Gastrocnemius medialis (tissue), 4 donors: ENCODE measurements at regions not wholly inside any gene's neighbourhood (a gene's known extent, or its start where the extent isn't known, plus 50 kb on each side); places are given as distances from the start of the nearest gene placed in this dataset.

Experiments
- ATAC-seq, 2 donors: fragments of 150-250 bp; one replicate each; pipeline ENCODE4 v1.9.1; 2016
- DNase-seq, 2 donors: peaks; one replicate each; pipeline ENCODE4 v3.0.0-alpha.2; 2019
- H3K27ac ChIP-seq, 4 donors: fragments of 200-600 bp; sonication (generic); 1 replicate in 1 of 4; 2 replicates in 3 of 4; pipeline ENCODE4 v1.5.1; 2016 to 2018; ENCODE audit warnings: mild to moderate bottlenecking in 2 of 4, moderate library complexity in 1 of 4
- H3K27me3 ChIP-seq, 3 donors: fragments of 200-600 bp; sonication (generic) in 2 of 3; 1 replicate in 1 of 3; 2 replicates in 2 of 3; pipeline versions ENCODE4 v1.5.1 to v1.6.0; 2016 to 2019; ENCODE audit warnings: mild to moderate bottlenecking in 1 of 3, moderate library complexity in 1 of 3
- H3K36me3 ChIP-seq, 2 donors: fragments of 200-600 bp; sonication (generic) in 1 of 2; one replicate each; pipeline ENCODE4 v1.5.1; 2017 to 2018
- H3K4me1 ChIP-seq, 2 donors: fragments of 200-600 bp; sonication (generic) in 1 of 2; one replicate each; pipeline ENCODE4 v1.5.1; 2016 to 2017; ENCODE audit warnings: mild to moderate bottlenecking in 2 of 2
- H3K4me3 ChIP-seq, 4 donors: fragments of 200-600 bp; sonication (generic) in 3 of 4; 1 replicate in 1 of 4; 2 replicates in 3 of 4; pipeline ENCODE4 v1.5.1; 2016 to 2019; ENCODE audit warnings: mild to moderate bottlenecking in 2 of 4
- H3K9me3 ChIP-seq, 3 donors: fragments of 200-600 bp; sonication (generic) in 2 of 3; 1 replicate in 1 of 3; 2 replicates in 2 of 3; pipeline ENCODE4 v1.5.1; 2016 to 2019
- POLR2A ChIP-seq, 2 donors: fragments of 450-650 bp; IDR thresholded peaks; one replicate each; pipeline ENCODE4 v1.6.1; 2017; ENCODE audit warnings: antibody characterized with exemption in 2 of 2, mild to moderate bottlenecking in 2 of 2, moderate library complexity in 2 of 2
- in situ Hi-C, 4 donors: fragments of 200-750 bp; cut with MboI; loops; one replicate each; pipeline versions ENCODE4 v1.15.0 to v1.8.0; 2017; ENCODE audit warnings: low sequenced_read_pairs in 4 of 4
- intact Hi-C: fragments of 100-400 bp; cut with DNase I; formaldehyde crosslinking; loops from one replicate; pipeline ENCODE4 v1.15.1; 2023; ENCODE audit warnings: low total_unique reads
- TF ChIP-seq, protein P1 (sequence below), 5 experiments: fragments of 450-650 bp in 3 of 5; fragments of 200-600 bp in 2 of 5; sonication (generic) in 2 of 5; IDR thresholded peaks in 4 of 5; conservative IDR thresholded peaks in 1 of 5; 1 replicate in 4 of 5; 2 replicates in 1 of 5; pipeline ENCODE4 v1.5.1; 2016 to 2019; ENCODE audit warnings: antibody characterized with exemption in 5 of 5, mild to moderate bottlenecking in 3 of 5, moderate library complexity in 3 of 5

DNA sequence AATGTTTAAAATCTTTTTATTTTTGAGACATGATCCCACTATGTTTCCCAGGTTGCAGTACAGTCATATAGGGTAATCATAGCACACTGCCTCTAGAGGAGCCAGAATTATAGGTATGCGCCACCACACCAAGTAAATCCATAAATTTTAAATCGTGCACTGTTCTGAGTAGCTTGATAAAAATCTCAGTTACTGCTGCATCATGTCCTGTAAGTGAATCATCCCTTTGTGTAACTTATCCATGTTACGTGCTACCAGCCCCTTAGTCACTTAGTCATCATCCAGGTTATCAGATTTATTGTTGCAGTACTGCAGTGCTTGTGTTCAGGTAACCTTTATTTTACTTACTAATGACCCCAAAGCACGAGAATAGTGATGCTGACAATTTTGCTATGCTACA is 1770.9 kb downstream of the BRINP3 start:
- ATAC-seq (no peak), DNase-seq (no peak)
- no peaks in the 10 kb centered on the region for H3K4me1 ChIP-seq
- TF ChIP-seq, protein P1, sequence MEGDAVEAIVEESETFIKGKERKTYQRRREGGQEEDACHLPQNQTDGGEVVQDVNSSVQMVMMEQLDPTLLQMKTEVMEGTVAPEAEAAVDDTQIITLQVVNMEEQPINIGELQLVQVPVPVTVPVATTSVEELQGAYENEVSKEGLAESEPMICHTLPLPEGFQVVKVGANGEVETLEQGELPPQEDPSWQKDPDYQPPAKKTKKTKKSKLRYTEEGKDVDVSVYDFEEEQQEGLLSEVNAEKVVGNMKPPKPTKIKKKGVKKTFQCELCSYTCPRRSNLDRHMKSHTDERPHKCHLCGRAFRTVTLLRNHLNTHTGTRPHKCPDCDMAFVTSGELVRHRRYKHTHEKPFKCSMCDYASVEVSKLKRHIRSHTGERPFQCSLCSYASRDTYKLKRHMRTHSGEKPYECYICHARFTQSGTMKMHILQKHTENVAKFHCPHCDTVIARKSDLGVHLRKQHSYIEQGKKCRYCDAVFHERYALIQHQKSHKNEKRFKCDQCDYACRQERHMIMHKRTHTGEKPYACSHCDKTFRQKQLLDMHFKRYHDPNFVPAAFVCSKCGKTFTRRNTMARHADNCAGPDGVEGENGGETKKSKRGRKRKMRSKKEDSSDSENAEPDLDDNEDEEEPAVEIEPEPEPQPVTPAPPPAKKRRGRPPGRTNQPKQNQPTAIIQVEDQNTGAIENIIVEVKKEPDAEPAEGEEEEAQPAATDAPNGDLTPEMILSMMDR (IDR thresholded peaks at IDR 0.05 in 4 of 5, conservative IDR thresholded peaks at IDR 0.05 in 1 of 5), result no peak
- TF ChIP-seq POLR2A (IDR thresholded peaks at IDR 0.05), result no peak
- H3K27me3 ChIP-seq, result no peaks in the 10 kb centered on the region
- H3K27ac ChIP-seq, result no peak overlapping the region
- intact Hi-C loops, result no loop called here
- H3K9me3 ChIP-seq, result no peaks in the 10 kb centered on the region
- in situ Hi-C loops, result no loop called here
- no peak overlapping the region for H3K4me3 ChIP-seq
- H3K36me3 ChIP-seq, result no peaks in the 10 kb centered on the region

DNA sequence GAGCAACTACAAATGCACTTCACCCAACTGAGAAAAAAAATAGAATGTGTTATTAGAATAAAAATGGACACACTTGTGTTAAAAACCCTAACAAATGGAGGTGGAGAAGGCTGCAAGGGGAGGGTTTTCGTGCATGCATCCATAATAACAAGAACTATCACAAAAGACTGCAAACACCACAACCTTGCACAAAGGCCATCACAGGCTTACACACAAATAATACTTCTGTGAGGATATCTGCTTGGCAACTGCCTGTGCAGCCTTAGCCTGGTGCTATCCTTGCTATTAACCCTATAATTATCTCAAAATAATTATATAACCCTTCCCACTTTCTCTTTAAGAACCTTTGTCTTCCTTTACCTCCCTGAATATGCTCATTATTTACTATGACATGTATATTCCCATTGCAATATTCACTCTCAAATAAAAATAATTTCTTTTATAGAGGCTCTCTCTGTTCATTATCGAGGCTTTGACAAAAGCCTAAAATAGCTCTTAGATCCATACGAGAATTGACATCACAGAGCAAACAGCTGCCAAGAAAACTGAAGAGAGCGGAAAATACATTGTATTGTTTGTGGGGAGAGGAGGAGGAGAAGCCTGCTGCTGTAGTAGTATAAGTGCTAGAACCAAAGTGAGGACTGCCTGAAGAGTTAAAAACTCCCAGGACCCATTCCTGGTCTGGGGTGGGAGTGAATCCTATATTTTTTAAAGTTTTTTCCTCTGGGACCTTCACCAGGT is 1768.7 kb downstream of the BRINP3 start:
- in situ Hi-C loops (no loop called here), intact Hi-C loops (no loop called here)
- no peak for DNase-seq
- no peaks in the 10 kb centered on the region for H3K9me3 ChIP-seq
- no peak overlapping the region for H3K27ac ChIP-seq
- no peak overlapping the region for H3K4me3 ChIP-seq
- no peaks in the 10 kb centered on the region for H3K4me1 ChIP-seq
- no peak for ATAC-seq
- H3K36me3 ChIP-seq, result no peaks in the 10 kb centered on the region
- H3K27me3 ChIP-seq, result no peaks in the 10 kb centered on the region
- TF ChIP-seq POLR2A (IDR thresholded peaks at IDR 0.05), result no peak
- TF ChIP-seq, protein P1 (IDR thresholded peaks at IDR 0.05 in 4 of 5, conservative IDR thresholded peaks at IDR 0.05 in 1 of 5), result no peak

DNA sequence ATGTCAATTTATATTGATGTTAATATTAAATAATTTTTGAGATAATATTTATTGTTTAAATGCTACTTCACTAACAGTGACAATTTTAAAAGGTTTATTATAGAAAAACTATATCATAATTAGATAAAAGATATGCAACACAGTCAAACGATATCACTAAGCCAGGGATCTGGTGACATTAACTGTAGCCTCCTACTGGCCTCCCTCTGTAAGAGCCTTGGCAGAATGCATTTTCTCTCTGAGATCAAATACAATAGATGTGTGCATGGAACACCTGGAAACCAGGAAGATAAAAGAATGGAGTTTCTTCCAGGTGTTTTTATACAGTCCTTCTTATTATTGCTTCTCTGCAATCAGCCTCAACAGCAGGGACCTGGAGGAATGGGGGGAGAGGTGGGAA is 1762.1 kb downstream of the BRINP3 start:
- in situ Hi-C loops (no loop called here), intact Hi-C loops (no loop called here)
- no peak overlapping the region for H3K27ac ChIP-seq
- no peak for TF ChIP-seq POLR2A (IDR thresholded peaks at IDR 0.05)
- no peaks in the 10 kb centered on the region for H3K27me3 ChIP-seq
- no peak overlapping the region for H3K4me3 ChIP-seq
- no peaks in the 10 kb centered on the region for H3K9me3 ChIP-seq
- ATAC-seq (no peak), DNase-seq (no peak)
- no peaks in the 10 kb centered on the region for H3K4me1 ChIP-seq
- no peaks in the 10 kb centered on the region for H3K36me3 ChIP-seq

DNA sequence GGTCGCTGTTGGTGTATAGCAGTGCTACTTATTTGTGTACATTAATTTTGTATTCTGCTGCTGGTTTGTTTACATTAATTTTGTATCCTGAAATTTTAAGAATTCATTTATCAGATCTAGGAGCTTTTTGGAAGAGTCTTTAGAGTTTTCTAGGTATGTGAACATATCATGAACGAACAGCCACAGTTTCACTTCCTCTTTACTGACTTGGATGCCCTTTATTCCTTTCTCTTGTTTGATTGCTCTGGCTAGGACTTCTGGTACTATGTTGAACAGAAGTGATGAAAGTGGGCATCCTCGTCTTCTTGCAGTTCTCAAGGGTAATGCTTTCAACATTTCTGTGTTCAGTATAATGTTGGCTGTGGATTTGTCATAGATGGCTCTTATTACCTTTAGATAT is 1757.9 kb downstream of the BRINP3 start:
- ATAC-seq (no peak), DNase-seq (no peak)
- no peaks in the 10 kb centered on the region for H3K4me1 ChIP-seq
- in situ Hi-C loops (no loop called here), intact Hi-C loops (no loop called here)
- no peak overlapping the region for H3K27ac ChIP-seq
- no peak overlapping the region for H3K4me3 ChIP-seq
- no peaks in the 10 kb centered on the region for H3K9me3 ChIP-seq
- no peaks in the 10 kb centered on the region for H3K27me3 ChIP-seq
- no peak for TF ChIP-seq POLR2A (IDR thresholded peaks at IDR 0.05)
- TF ChIP-seq, protein P1 (IDR thresholded peaks at IDR 0.05 in 4 of 5, conservative IDR thresholded peaks at IDR 0.05 in 1 of 5), result no peak
- no peaks in the 10 kb centered on the region for H3K36me3 ChIP-seq

DNA sequence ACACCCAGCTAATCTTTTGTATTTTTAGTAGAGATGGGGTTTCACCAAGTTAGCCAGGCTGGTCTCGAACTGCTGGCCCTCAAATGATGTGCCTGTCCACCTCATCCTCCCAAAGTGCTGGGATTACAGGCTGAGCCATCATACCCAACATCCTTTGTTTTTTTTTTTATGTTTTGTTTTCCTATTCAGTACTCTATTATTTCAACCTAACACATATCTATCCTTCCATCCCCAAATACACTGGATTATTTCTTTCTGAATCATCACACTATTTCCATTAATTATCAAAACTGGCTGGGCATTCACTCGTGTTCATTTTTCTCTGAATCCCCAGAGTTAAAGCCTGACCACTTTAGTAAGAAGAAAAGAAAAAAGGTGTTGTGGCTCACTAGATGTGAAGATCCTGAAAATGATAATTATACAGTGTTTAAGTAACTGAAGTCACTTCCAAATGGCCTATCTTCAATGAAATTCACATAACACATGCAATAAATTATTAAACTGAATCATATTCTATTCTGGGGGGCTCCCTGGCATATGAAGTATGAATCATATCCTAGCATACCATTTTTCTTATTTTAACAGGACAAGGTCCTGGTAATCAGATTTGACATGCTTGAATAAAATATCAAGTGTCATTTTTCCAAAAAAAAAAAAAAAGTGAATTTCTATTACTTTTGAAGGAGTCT is 1754.2 kb downstream of the BRINP3 start:
- Histone ChIP-seq H3K27ac (no peak overlapping the region), H3K4me1 (no peaks in the 10 kb centered on the region), H3K36me3 (no peaks in the 10 kb centered on the region), H3K9me3 (no peaks in the 10 kb centered on the region), H3K4me3 (no peak overlapping the region), H3K27me3 (no peaks in the 10 kb centered on the region)
- intact Hi-C loops, result no loop called here
- DNase-seq, result no peak
- in situ Hi-C loops, result no loop called here
- no peak for TF ChIP-seq POLR2A (IDR thresholded peaks at IDR 0.05)
- TF ChIP-seq, protein P1 (IDR thresholded peaks at IDR 0.05 in 4 of 5, conservative IDR thresholded peaks at IDR 0.05 in 1 of 5), result no peak
- ATAC-seq, result no peak
